ENCODE measurements at regions not wholly inside any gene's neighbourhood (a gene's known extent, or its start where the extent isn't known, plus 50 kb on each side); places are given as distances from the start of the nearest gene placed in this dataset.

GRCh38 chr5:18778225-18778624 is 1144.0 kb downstream of the TAF11L14 start:
- Histone ChIP-seq H3K79me2 (ENCODE audit: insufficient read depth, low read length) (no peaks in the 10 kb centered on the region), H3K79me1 (ENCODE audit: insufficient read depth, low read depth, low read length, poor library complexity, severe bottlenecking) (no peaks in the 10 kb centered on the region), H3K18ac (ENCODE audit: insufficient read length, low read depth, low read length) (no peak overlapping the region), H2AK5ac (ENCODE audit: insufficient read length, low read length) (no peak overlapping the region), H4K91ac (ENCODE audit: insufficient read length, low read depth, low read length) (no peak overlapping the region), H3K4ac (ENCODE audit: low read depth, low read length) (no peak overlapping the region), H3K14ac (ENCODE audit: insufficient read depth, low read length) (no peak overlapping the region), H3K23me2 (ENCODE audit: insufficient read length, low read depth, low read length, poor library complexity, severe bottlenecking) (no peaks in the 10 kb centered on the region), H2BK5ac (ENCODE audit: insufficient read length, low read length) (no peak overlapping the region), H3K4me1 (ENCODE audit: insufficient read depth, low read length) (no peaks in the 10 kb centered on the region), H3K27me3 (ENCODE audit: insufficient read depth, low read length) (no peaks in the 10 kb centered on the region), H3K9me3 (ENCODE audit: control insufficient read depth, low read depth, low read length) (no peaks in the 10 kb centered on the region), H2BK12ac (ENCODE audit: insufficient read length, low read depth, low read length) (no peak overlapping the region), H3K9ac (ENCODE audit: extremely low read depth, insufficient read length, low read length) (no peak overlapping the region), H3K27ac (ENCODE audit: insufficient read length, low read depth, low read length) (no peak overlapping the region), H4K8ac (replicated peaks; ENCODE audit: insufficient read length, low read depth, low read length) (no peak overlapping the region), H2AFZ (ENCODE audit: low read length) (no peak overlapping the region), H2BK15ac (ENCODE audit: low read depth, low read length) (no peak overlapping the region), H4K5ac (ENCODE audit: insufficient read length, low read depth, low read length) (no peak overlapping the region), H3K56ac (ENCODE audit: insufficient read length, low read depth, low read length) (no peak overlapping the region), H2BK20ac (ENCODE audit: low read depth, low read length, poor library complexity, severe bottlenecking) (no peak overlapping the region), H4K20me1 (ENCODE audit: control insufficient read depth, insufficient read depth, insufficient read length) (no peaks in the 10 kb centered on the region), H2BK120ac (ENCODE audit: low read depth, low read length, poor library complexity, severe bottlenecking) (no peak overlapping the region), H3K4me2 (ENCODE audit: insufficient read depth, insufficient read length, low read length) (no peak overlapping the region), H3T11ph (ENCODE audit: low read length) (no peak overlapping the region), H3K23ac (ENCODE audit: insufficient read length, low read depth, low read length) (no peak overlapping the region)
- peaks cover 3 to 8% of the 10 kb centered on the region in 2 experiments; a peak in 2 of 5 replicates for H3K9me3 Mint-ChIP-seq
- no peak overlapping the region for H3K4me3 Mint-ChIP-seq
- no peak for DNase-seq
- no CpG with 5 or more reads among the region's 1 CpG for WGBS (ENCODE audit: extremely low coverage, insufficient read length, low lambda C conversion rate)
- H3K4me1 Mint-ChIP-seq, result no peaks in the 10 kb centered on the region
- no peak overlapping the region for H3K27ac Mint-ChIP-seq
- no peaks in the 10 kb centered on the region for H3K27me3 Mint-ChIP-seq (ENCODE audit: low read depth)
- H3K36me3 Mint-ChIP-seq (ENCODE audit: insufficient read depth in 1 of 3, low read depth in 3 of 3), result peaks cover 0 to 7% (median 3%) of the 10 kb centered on the region in 3 experiments; a peak in 3 of 7 replicates
- TF ChIP-seq CTCF (conservative IDR thresholded peaks at IDR 0.05), result no peak

All from H9 (cell line).